Activated T-cell treated with anti-CD3 and anti-CD28 coated beads for 24 hours (primary cell): ENCODE measurements at regions not wholly inside any gene's neighbourhood (a gene's known extent, or its start where the extent isn't known, plus 50 kb on each side); places are given as distances from the start of the nearest gene placed in this dataset.

ENCODE experiments used
- DNase-seq: peaks from one replicate; pipeline ENCODE4 v3.0.0-alpha.2; 2020; ENCODE audit warnings: low read depth

DNA sequence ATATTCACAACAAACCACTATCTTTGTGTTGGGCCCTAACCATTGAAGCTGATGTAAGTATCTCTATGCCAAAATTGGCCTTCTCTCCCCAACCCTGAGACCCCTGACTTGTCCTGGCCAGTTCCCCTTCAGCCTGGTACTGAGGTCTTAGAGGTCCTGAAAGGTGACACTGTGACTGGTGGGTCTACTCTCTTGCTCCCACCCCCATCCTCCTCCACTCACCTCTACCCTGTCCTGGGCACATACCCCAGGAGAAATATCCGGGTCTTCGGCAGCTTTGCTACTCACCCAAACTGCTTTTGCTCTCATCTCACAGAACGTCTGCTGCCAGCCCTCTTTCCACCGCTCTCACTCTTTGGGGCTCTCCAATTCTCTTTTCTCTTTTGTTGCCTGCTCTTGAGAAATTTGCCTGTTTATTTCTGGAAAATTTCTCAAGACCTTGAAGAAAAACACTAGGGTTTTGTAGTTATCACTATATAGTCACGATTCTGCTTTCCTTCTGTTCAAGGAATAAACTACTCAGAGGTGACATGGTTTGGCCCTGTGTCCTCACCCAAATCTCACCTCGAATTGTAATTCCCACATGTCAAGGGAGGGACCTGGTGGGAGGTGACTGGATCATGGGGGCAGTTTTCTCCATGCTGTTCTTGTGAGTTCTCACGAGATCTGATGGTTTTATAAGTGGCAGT is 133.8 kb upstream of the PKDCC start:
- no peak for DNase-seq

DNA sequence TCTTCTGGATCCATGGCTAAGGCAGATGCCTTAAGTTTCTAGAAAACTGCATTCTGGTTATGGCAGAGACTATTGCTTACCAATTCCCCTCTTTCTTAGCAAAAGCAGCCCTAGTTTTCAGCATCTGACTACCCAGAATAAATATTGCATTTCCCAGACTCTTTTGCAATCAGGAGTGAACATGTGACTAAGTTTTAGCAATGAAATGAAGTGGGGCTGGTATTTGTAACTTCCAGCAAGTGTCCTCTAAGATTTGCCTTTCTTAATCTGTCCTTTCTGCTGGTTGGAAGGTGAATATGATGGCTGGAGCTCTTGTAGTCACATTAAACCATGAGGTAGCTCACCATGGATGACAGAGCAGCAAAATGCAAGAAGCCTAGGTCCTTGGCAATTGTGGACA is 132.9 kb upstream of the PKDCC start:
- DNase-seq = no peak

DNA sequence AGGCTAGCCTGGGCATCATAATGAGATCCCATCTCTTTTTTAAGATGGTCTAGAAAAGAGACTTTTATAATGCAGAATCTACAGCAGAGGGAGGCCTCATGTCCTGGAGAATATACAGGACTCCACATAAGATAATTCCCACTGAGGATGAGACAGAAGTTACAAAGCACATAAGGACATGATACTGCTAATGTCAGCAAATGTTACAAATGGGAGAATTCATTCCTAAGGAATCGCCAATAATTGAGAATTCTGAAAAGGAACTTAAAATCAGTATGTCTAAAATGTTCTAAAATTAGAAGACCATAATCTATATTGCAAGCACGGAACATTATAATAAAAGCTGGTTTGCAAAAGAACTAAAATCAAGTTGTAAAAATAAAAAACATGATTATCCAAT is 131.6 kb upstream of the PKDCC start:
- DNase-seq = no peak

DNA sequence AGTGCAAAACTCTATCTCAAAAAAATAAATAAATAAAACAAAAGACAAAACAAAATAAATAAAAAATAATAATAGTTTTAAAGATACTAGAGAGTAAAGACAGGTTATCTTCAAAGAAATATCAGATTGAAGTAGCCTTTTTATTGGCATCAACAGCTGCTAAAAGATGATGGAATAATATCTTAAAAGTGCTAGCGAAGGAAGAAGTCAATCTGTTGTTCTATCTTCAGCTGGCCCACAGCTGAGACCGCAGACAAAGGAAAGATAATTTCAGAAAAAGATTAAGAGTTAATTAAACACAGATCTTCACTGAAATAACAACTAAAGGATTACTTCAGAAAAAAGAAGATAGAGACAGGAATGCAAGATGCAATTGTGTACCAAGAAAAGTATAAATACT is 130.2 kb upstream of the PKDCC start:
- DNase-seq = no peak

DNA sequence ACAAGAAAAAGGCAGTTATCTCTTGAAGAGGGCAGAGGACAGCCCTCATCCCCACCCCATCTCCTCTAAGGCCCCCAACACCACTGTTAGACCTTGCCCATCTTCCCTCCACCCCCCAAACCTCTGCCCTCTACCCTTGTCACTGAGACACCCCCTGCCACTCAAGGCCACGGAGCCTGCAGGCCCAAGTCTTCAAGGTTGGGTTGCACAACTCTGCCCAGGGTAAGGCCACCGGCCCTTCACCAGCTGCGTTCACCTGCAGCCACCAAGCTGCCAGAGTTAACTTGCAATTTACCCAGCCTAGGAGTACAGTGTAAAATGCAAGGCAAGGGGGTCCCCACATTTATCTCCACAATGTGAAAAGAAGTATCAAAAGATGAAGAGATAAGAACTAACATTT is 128.7 kb upstream of the PKDCC start:
- no peak for DNase-seq

DNA sequence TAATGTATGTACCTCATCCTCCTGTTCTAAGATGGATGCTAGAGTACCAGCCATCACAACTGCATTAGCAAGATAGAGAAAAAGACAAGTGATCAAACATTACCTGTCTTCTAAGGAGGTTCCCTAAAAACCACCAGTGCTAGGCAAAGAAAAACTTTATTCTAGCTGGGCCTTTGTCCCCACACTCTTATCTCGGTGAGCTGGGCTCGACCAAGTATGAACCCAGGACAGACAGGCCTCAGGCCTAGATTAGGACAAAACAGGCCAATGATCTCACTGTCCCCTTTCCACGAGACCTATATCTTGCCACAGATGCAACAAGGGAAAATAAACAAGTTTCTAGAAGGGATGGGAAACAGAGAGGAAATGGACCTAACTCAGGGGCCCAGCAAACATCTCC is 127.6 kb upstream of the PKDCC start:
- DNase-seq = no peak

DNA sequence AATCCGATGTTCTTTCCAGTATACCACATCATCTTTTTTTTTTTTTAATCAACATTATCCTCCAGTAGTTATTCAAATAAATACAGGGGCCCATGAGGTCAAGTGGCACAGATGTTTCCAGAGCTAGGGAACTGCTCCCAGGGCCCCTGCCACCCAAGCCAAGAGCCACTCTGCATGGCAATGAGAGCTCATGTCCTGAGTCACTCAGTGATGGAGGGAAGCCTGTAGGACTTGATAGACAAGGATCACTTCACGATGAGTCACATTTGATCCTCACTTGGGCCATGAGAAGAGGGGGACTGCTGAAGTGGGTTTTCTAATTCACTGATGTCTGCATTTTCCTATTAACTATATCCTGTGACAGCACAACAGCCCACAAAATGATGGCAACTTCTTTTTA is 127.0 kb upstream of the PKDCC start:
- DNase-seq = no peak

DNA sequence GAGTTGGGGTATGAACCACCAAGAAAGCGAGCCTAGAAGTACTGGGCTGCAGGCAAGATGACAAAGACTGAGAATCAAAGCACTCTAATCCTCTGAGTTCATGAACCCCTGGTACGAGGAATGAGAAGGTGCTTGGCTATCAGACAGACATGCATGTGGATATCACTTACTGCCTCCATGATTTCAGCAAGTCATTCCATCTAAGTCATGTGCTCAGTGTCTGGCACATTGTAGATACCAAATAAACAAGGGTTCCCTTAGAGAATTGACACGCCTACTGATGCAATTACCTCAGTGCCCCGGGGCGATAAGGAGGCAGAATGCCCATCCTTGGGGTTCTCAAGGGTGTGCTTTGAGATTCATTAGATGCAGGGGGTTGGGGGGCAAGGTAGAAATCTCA is 125.6 kb upstream of the PKDCC start:
- no peak for DNase-seq

DNA sequence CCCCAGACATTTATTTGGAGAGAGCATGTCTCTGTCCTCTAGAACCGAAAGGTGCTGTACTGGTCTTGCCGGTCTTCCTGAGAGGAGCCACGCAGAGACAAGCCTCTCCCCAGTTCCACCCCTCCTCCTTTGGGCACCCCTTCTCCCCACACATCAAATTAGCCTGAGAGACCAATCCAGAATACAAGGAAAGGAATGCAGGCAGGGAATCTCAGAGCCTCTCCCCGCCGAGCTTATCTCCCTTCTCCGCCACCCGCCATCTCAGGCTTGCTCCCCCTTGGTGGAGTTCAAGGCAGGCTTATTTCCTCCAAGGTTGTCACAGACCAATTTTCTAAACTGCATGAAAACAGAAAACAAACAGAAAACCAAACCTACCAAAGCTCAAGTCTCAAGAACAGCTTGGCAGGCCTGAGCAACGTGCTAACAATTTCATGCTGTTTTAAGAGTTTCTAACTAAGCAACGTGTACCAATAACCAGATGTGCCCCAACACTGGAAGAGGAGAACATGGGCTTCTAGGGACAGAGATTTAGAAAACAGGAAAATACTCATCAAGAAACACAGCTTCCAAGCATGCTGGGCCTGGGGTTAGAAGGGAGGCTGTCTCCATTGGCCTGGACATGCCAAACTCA is 124.5 kb upstream of the PKDCC start:
- DNase-seq = no peak

DNA sequence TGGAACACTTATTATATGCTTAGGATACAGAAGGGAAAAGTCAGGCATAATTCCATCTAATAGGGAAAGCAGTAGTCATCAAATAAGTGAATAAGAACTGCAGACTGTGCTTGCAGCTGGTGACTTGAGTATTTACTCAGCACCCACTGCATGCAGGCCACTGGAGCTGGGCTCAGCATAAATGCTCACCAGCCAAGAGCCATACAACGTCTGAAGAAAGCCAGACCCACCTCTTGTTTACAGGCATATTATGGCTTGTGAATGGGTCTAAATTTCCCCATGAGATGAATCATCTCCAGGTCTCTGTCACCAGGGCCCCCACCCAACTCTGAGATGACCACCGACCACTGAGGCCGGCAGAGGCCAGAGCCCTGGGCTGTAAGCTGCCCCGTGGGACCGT is 123.8 kb upstream of the PKDCC start:
- no peak for DNase-seq

DNA sequence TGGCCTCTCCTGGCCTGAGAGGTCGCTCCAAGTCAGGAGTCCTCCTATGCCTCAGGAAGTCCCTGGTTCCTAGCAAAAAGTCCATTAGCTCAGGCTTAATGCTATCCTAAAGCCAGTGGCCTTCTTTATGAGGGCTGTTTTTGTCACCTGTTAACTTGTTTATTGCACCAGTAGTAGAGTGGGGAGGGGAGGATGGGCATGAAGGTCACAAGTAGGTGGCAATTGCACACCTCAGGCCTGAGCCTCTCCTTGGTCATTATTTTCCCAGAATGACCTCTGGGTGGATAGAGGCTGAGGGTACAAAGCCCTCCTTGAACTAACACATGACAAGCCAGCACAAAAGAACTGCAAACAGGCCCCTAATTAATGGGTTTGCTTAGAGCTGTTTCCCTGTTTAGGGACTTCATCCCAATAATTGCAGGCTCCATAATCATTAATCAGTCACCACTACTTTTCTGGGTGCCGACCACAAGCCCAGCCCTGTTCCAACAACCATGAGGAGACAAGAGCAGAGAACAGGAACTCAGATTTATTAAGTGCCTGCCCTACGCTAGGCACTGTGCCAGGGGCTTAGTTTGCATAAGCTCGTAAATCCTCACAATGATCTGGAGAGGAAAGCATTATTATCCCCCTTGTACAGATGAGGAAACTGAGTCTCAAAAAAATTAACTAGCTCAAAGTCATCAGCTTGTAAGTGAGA is 123.0 kb upstream of the PKDCC start:
- DNase-seq = no peak

DNA sequence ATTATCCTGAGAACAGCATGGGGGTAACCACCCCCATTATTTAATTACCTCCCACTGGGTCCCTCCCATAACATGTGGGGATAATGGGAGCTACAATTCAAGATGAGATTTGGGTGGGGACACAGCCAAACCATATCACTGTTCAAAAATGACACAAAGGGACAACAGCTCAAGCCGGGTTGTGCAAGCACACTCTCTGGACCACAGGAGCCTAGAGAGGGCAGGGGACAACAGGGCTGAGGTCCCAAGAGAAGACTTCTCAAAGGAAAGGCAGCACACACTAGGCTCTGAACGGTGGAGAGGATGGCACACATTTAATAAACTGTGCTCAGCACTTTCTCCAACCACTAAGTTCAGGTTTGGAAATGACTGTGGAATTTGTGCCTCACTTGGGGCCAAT is 122.1 kb upstream of the PKDCC start:
- DNase-seq = no peak

DNA sequence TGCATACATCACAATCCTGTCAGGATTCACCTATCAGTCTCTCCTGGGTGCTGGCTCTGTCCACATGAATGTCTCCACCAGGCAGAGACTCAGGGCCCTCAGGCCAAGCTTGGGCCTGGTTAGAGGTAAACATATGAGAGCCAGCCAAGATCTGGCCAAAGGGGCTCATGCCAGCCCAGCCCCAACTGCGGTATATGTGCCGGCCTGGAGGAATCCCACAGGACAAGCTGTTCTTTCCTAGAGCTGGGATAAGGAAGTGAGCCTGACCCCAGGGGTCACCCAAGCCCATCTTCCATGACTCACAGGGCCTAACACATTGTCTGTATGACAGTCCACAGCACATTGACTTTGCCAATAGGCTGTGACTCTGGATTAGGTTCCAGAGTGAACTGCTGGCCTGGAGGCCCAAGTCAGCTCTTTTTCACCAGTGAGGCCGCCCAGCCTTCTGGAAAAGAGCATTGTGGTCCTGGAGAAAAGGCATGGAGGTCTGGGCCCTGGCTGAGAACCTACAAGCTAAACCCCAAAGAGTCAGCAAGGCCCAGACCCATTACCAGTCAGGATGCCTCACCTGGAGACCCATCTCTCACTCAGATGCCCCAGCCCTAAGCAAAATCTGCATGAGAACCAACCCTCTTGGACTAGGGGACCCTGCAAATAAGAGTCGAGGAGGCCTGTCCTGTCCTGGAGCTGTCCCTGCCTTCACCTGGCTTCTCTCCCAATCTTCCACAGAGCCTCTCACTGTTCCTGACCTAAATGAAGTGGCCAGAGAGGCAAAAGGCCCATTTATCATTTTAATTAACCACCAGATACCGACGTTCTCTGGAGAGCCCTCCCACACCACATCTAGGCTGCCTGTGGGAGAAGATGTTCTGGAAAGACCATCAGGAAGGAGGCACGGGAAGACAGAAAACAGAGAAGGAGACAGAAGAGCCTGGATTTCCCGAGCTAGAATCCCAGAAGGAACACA is 120.9 kb upstream of the PKDCC start:
- no peak for DNase-seq

DNA sequence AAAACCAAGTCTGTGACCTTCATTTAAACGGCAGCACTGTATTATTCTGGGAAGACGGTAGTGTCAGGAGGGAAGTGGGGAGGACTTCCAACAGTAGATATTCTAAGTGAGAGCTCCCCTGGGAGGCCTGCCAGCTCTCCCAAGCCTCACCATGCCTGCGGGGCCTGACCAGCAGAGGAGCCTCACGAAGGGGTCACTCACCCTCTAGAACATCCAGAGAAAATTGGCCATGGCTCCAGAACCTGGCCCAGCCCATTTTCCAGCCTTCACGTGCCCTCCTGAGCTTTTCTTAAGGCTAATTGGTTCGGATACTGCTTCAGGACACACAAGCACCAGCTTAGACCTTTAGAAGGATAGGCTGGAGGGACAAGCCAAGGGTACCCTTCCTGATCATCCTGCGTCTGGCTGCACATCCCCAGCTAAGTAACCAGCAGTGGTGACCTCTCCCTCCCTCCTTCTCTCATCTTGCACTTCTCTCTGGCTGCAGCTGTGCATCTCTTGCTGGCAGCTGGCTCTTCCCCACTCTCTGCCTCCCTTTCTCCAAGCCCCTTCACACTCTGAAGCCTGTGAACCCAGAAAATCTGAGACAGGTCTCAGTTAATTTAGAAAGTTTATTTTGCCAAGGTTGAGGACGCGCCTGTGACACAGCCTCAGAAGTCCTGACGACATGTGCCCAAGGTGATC is 120.1 kb upstream of the PKDCC start:
- no peak for DNase-seq

DNA sequence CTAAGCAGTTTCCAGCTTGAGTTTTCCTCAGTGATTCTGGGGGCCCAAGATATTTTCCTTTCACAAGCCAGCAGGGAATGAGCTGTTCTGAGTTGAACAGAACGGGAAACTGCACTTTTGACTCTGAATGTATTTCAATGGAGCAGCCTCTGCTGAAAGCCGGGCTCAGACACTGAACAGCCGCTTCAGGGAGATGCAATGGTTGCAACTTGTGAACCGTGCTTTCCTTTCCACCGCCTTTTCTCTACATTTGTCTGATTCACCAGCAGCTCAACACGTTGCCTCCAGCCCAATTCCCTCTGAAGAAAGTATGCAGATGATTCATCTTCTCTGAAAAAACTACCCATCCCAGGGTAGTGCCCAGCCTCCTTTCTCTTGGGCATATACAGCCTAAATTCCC is 119.3 kb upstream of the PKDCC start:
- DNase-seq = no peak

DNA sequence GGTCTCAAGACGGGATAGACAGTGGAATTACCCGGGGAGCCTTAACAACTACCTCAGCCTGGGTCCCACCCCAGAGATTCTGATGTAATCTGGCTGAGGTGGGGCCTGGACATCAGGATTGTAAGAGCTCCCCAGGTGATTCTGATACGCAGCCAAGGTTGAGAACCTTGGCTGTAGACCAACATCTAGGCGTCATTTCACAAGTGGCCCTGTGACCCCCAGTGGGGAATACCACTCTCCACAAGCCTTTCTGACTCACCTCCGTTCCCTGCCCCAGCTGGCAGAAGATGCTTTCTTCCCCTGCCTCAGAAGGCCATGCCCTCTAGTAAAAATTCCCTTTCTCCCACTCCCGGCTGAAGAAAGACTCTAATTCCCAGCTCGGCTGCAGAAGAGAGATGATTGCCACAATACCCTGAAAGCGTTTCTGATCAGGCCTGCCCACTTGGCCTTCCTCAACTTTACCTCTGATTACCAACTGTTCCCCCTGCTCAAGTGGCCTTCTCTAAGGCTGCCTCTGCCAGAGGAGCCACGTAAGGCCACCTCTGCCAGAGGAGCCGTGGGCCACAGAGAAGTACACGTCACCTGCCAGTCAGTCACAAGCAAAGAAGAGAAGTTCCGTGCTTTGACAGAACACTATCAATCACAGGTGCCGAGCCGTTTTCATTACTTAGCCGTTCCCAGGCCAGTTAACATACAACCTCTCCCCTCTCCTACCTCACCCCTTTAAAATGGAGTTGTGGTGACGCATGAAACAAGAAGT is 116.8 kb upstream of the PKDCC start:
- DNase-seq = no peak

DNA sequence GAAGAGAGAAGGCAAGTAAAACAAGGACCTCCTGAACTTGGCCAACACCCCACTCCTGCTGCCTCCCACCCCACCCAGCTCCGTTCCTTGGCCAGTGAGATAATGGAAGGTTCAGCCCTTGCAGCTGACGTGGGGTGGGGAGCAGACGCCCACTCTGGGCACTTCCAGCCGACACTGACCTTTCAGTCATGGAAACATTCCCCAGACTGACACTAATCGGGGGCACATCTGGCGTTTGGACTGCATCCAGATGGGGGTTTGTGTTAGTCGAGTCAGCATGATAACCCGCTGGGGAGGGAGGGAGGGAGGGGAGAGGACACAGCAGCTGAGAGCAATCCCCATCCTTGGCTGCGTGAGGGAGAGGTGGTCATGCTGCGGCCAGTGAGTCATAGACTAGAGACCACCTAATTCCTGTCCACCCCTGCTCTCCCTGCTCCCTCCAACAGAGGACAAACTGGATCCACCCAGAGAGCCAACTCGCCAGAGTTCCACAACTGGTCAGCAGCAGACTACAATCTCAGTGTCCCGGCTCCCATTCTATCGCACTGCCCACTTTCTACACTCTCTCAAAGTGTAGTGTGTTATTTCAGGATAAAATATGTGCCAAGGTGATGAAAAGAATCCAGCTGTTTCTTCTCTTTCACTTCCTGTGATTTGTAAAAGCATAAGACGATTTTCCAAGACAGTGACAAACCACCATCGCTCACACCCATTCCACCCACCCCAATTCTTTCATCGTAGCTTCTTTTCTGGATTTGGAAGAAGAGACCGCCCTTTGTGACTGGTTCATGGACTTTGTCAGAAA is 115.4 kb upstream of the PKDCC start:
- DNase-seq = no peak

DNA sequence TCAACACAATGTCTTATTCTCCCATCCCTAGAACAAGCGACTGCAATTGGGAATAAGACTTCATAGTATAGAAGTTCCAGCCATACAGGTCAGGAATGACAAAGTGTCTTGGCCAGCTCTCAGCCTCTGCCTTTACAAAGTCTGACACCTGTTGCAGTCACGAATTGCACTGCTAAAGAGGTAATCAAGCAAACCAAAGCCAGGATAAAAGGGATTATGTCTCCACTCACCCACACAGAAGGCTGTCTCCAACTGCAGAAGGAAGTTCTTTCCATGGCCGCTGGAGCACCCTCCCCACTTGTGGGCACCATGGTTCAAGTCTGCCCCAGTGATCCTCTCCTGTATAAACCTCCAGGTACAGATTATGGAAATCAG is 114.8 kb upstream of the PKDCC start:
- no peak for DNase-seq

DNA sequence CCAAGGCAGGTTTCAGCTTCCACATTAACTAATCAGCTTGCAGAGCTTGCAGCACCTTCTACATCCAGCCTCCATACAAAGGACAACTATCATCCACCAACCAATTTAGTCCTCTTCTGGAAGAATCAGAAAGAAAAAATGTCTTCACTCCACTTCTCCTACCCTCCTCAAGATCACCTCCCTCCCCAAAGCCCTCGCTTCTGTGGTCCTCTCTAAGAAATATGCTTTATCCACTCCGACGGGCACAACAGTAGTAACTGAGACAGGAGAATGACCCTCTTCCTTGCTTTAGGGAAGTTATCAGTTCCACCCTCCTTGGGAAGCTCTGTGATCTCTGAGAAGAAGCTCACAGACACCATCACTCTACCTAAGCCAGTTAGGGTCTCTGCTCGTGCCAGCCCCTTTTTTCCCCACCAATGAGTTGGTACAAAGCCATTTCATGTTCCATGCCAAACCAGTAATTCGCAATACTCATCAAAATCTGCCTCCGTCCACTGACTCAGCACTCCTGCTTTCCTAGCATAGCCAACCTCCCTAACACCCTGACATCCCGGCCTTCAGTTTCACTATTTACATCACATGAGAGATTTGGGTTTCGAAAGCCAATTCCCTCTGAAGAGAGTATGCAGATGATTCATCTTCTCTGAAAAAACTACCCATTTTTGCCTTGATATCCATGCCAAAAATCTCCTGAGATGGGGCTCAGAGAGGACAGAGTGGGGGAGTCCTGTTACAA is 114.1 kb upstream of the PKDCC start:
- DNase-seq = no peak
